Smooth muscle cell (in vitro differentiated cells): ENCODE measurements at regions not wholly inside any gene's neighbourhood (a gene's known extent, or its start where the extent isn't known, plus 50 kb on each side); places are given as distances from the start of the nearest gene placed in this dataset.

Experiments
- DNase-seq: peaks from one replicate; lab custom pipeline; 2025; ENCODE audit not compliant: unreplicated experiment; lab: John Stamatoyannopoulos, UW
- H2AFZ ChIP-seq: fragments of 200-600 bp; sonication (generic); 2 replicates; pipeline ENCODE4 v1.6.0; 2016; ENCODE audit warnings: antibody characterized with exemption, low read depth, mild to moderate bottlenecking
- H3F3A ChIP-seq: fragments of 200-600 bp; sonication (generic); 2 replicates; pipeline ENCODE4 v1.6.0; 2017; ENCODE audit warnings: antibody characterized with exemption, low read depth
- H3K27ac ChIP-seq: fragments of 200-600 bp; sonication (generic); 2 replicates; pipeline ENCODE4 v1.5.1; 2016; ENCODE audit warnings: low read depth, mild to moderate bottlenecking
- H3K27me3 ChIP-seq: fragments of 200-600 bp; sonication (generic); 2 replicates; pipeline ENCODE4 v1.6.1; 2016; ENCODE audit warnings: low read depth, mild to moderate bottlenecking
- H3K36me3 ChIP-seq: fragments of 200-600 bp; sonication (generic); 2 replicates; pipeline ENCODE4 v1.5.1; 2016; ENCODE audit warnings: low read depth
- H3K4me1 ChIP-seq: fragments of 200-600 bp; sonication (generic); 2 replicates; pipeline ENCODE4 v1.5.1; 2016; ENCODE audit warnings: low read depth
- H3K4me2 ChIP-seq: fragments of 200-600 bp; sonication (generic); 2 replicates; pipeline ENCODE4 v1.6.0; 2016; ENCODE audit warnings: mild to moderate bottlenecking
- H3K4me3 ChIP-seq: fragments of 200-600 bp; sonication (generic); 2 replicates; pipeline ENCODE4 v1.5.1; 2016; ENCODE audit warnings: mild to moderate bottlenecking
- H3K79me2 ChIP-seq: fragments of 200-600 bp; sonication (generic); 2 replicates; pipeline ENCODE4 v1.6.0; 2016; ENCODE audit warnings: low read depth, mild to moderate bottlenecking
- H3K9ac ChIP-seq: fragments of 200-600 bp; sonication (generic); 2 replicates; pipeline ENCODE4 v1.6.0; 2016; ENCODE audit warnings: low read depth
- H3K9me3 ChIP-seq: fragments of 200-600 bp; sonication (generic); replicated peaks from 2 replicates; pipeline ENCODE4 v1.5.1; 2016; ENCODE audit warnings: low read depth
- H4K20me1 ChIP-seq: fragments of 200-600 bp; sonication (generic); 2 replicates; pipeline ENCODE4 v1.6.0; 2016; ENCODE audit warnings: low read depth
- CTCF ChIP-seq: fragments of 200-600 bp; sonication (generic); IDR thresholded peaks from 2 replicates; pipeline ENCODE4 v1.5.1; 2017; ENCODE audit warnings: borderline replicate concordance, mild to moderate bottlenecking, antibody characterized with exemption; ENCODE audit not compliant: insufficient read depth, poor library complexity, severe bottlenecking
- WGBS: methylation state at CpG from one replicate; pipeline ENCODE4 v1.1.7; 2016; ENCODE audit warnings: low lambda C conversion rate; 5-methylcytosine and 5-hydroxymethylcytosine counted together

- no peak overlapping the region for H3K27ac ChIP-seq
- no peaks in the 10 kb centered on the region for H3K79me2 ChIP-seq
- H3K4me3 ChIP-seq = no peak overlapping the region
- no peak overlapping the region for H3K9ac ChIP-seq
- 24% methylated on average over 1 of the region's 1 CpG for WGBS
- no peak overlapping the region for H2AFZ ChIP-seq
- no peaks in the 10 kb centered on the region for H3K27me3 ChIP-seq
- H3K36me3 ChIP-seq = no peaks in the 10 kb centered on the region
- H3K9me3 ChIP-seq = no peaks in the 10 kb centered on the region
- TF ChIP-seq CTCF = no peak
- H3F3A ChIP-seq = no peaks in the 10 kb centered on the region
- H3K4me1 ChIP-seq = no peaks in the 10 kb centered on the region
- no peaks in the 10 kb centered on the region for H4K20me1 ChIP-seq
- no peak overlapping the region for H3K4me2 ChIP-seq
- no peak for DNase-seq
These were observed 303.3 kb downstream of the TECRL start for GRCh38 chr4:64105903-64106302.

GRCh38 chr4:64095398-64095797 lies 313.9 kb downstream of the TECRL start:
- DNase-seq = no peak
- Histone ChIP-seq H3K27me3 (no peaks in the 10 kb centered on the region), H3K36me3 (no peaks in the 10 kb centered on the region), H3K27ac (no peak overlapping the region), H4K20me1 (no peaks in the 10 kb centered on the region), H3K4me1 (no peaks in the 10 kb centered on the region), H3F3A (no peaks in the 10 kb centered on the region), H3K4me3 (no peak overlapping the region), H3K4me2 (no peak overlapping the region), H2AFZ (no peak overlapping the region), H3K9me3 (no peaks in the 10 kb centered on the region), H3K9ac (no peak overlapping the region), H3K79me2 (no peaks in the 10 kb centered on the region)
- WGBS = 38% methylated on average over 1 of the region's 1 CpG
- TF ChIP-seq CTCF = no peak

- Histone ChIP-seq H3K4me2 (no peak overlapping the region), H3K36me3 (no peaks in the 10 kb centered on the region), H3F3A (no peaks in the 10 kb centered on the region), H3K27me3 (no peaks in the 10 kb centered on the region), H3K4me3 (no peak overlapping the region), H3K9me3 (no peaks in the 10 kb centered on the region), H3K4me1 (no peaks in the 10 kb centered on the region), H3K27ac (no peak overlapping the region), H2AFZ (no peak overlapping the region), H3K9ac (no peak overlapping the region), H3K79me2 (no peaks in the 10 kb centered on the region), H4K20me1 (no peaks in the 10 kb centered on the region)
- no peak for TF ChIP-seq CTCF
- DNase-seq = no peak
These were observed 329.9 kb downstream of the TECRL start for GRCh38 chr4:64079316-64079715.

GRCh38 chr4:64068096-64068495 lies 341.2 kb downstream of the TECRL start:
- Histone ChIP-seq H3K4me3 (peak overlapping the region; percentile 18), H3K27ac (peak overlapping the region; percentile 61), H3K9me3 (no peaks in the 10 kb centered on the region), H3K36me3 (no peaks in the 10 kb centered on the region), H3K4me2 (peak overlapping the region; percentile 46), H4K20me1 (no peaks in the 10 kb centered on the region), H3F3A (no peaks in the 10 kb centered on the region), H3K9ac (no peak overlapping the region), H3K27me3 (no peaks in the 10 kb centered on the region), H2AFZ (peak overlapping the region; percentile 21), H3K79me2 (no peaks in the 10 kb centered on the region), H3K4me1 (no peaks in the 10 kb centered on the region)
- WGBS = 31% methylated on average over 4 of the region's 4 CpGs
- no peak for TF ChIP-seq CTCF
- DNase-seq = no peak
